MCF 10A (cell line): ENCODE measurements at regions not wholly inside any gene's neighbourhood (a gene's known extent, or its start where the extent isn't known, plus 50 kb on each side); places are given as distances from the start of the nearest gene placed in this dataset.

Experiments used
- BruUV-seq: library from RNA; stranded (reverse); fragments of 400-500 nt; replicated peaks from 2 replicates; lab custom pipeline; 2021; lab: Mats Ljungman, UMichigan
- CTCF ChIA-PET: fragments of 300-600 bp; sonication (Branson Sonifier 250); formaldehyde crosslinking; extraction: SDS; loops from one replicate; lab custom pipeline; 2021; ENCODE audit warnings: antibody characterized with exemption, inconsistent platforms; lab: Yijun Ruan, JAX
- POLR2A ChIA-PET: fragments of 300-600, 350-650 bp; sonication (Branson Sonifier 250); formaldehyde crosslinking; extraction: SDS; loops from one replicate; lab custom pipeline; 2020; ENCODE audit warnings: antibody characterized with exemption, inconsistent platforms; lab: Yijun Ruan, JAX
- DNase-seq: peaks from one replicate; pipeline ENCODE4 v3.0.0-alpha.2; 2018; ENCODE audit not compliant: unreplicated experiment
- H3K27ac Mint-ChIP-seq: one replicate; pipeline ENCODE4 v1.8.0; 2022; ENCODE audit warnings: mild to moderate bottlenecking, low read depth, mixed read lengths; ENCODE audit not compliant: unreplicated experiment
- H3K27me3 Mint-ChIP-seq: one replicate; pipeline ENCODE4 v1.8.0; 2022; ENCODE audit warnings: mixed read lengths; ENCODE audit not compliant: insufficient read depth, unreplicated experiment
- H3K36me3 Mint-ChIP-seq: one replicate; pipeline ENCODE4 v1.8.0; 2022; ENCODE audit warnings: mild to moderate bottlenecking, moderate library complexity, mixed read lengths; ENCODE audit not compliant: insufficient read depth, unreplicated experiment
- H3K4me1 Mint-ChIP-seq: one replicate; pipeline ENCODE4 v1.8.0; 2022; ENCODE audit warnings: mixed read lengths; ENCODE audit not compliant: insufficient read depth, unreplicated experiment
- H3K4me3 Mint-ChIP-seq: one replicate; pipeline ENCODE4 v1.8.0; 2022; ENCODE audit warnings: mild to moderate bottlenecking, moderate library complexity, mixed read lengths; ENCODE audit not compliant: unreplicated experiment
- H3K9me3 Mint-ChIP-seq: one replicate; pipeline ENCODE4 v1.8.0; 2022; ENCODE audit warnings: mixed read lengths; ENCODE audit not compliant: unreplicated experiment
- intact Hi-C: fragments of 100-400 bp; cut with micrococcal nuclease; formaldehyde crosslinking; loops from 2 replicates; pipeline ENCODE4 v1.14.1; 2022
- TF ChIP-seq, protein P1 (sequence below): fragments of 200-600 bp; IDR thresholded peaks from one replicate; pipeline ENCODE4 v1.8.0; 2022; ENCODE audit warnings: antibody characterized with exemption, mild to moderate bottlenecking; ENCODE audit not compliant: unreplicated experiment

DNA sequence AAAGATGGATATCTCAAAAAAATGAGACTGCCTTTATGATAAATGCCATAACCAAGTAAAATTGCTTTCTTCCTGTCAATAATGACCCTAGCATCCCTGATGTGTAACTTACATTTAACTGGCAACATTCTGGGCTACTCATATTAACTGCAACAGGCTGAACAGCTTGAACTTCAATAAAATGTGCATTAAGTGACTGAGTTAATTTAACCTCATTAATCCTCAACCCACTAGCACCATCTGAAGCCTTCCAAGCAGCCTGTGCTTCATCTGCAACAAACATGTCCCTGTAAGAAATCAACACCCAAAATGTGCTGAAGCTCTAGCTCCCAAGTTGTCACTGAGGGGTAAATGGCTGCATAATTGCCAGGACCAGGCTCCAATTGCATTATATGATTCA, 296.2 kb upstream of the ZC3H15 start:
- H3K27me3 Mint-ChIP-seq, result no peaks in the 10 kb centered on the region
- H3K36me3 Mint-ChIP-seq, result no peaks in the 10 kb centered on the region
- H3K27ac Mint-ChIP-seq, result no peak overlapping the region
- BruUV-seq, result no TSS peak
- TF ChIP-seq, protein P1, sequence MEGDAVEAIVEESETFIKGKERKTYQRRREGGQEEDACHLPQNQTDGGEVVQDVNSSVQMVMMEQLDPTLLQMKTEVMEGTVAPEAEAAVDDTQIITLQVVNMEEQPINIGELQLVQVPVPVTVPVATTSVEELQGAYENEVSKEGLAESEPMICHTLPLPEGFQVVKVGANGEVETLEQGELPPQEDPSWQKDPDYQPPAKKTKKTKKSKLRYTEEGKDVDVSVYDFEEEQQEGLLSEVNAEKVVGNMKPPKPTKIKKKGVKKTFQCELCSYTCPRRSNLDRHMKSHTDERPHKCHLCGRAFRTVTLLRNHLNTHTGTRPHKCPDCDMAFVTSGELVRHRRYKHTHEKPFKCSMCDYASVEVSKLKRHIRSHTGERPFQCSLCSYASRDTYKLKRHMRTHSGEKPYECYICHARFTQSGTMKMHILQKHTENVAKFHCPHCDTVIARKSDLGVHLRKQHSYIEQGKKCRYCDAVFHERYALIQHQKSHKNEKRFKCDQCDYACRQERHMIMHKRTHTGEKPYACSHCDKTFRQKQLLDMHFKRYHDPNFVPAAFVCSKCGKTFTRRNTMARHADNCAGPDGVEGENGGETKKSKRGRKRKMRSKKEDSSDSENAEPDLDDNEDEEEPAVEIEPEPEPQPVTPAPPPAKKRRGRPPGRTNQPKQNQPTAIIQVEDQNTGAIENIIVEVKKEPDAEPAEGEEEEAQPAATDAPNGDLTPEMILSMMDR, result no peak
- no peaks in the 10 kb centered on the region for H3K9me3 Mint-ChIP-seq
- ChIA-PET POLR2A (no interaction called here), CTCF (no interaction called here)
- DNase-seq, result no peak
- no peaks in the 10 kb centered on the region for H3K4me1 Mint-ChIP-seq
- intact Hi-C loops, result no loop called here
- no peak overlapping the region for H3K4me3 Mint-ChIP-seq

DNA sequence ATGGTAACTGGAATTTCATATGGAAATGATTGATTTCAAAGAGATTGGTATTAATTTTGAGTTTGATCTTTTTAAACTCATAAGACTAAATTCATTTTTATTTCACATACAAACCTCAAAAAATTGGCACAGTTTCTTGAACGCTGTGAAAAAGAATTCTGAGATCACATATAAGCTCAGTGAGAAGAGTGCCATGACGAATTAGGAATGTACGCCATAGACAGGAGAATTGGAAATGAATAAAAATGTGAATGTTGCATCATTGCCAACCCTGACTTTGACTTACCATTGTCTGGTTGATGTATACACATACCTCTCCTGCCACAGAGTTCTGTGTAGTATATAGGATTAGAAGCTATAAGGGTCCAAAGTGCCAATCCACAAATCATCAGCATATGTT, 290.4 kb upstream of the ZC3H15 start:
- POLR2A ChIA-PET, result no interaction called here
- Mint-ChIP-seq H3K27ac (no peak overlapping the region), H3K27me3 (no peaks in the 10 kb centered on the region), H3K4me1 (no peaks in the 10 kb centered on the region), H3K36me3 (no peaks in the 10 kb centered on the region), H3K9me3 (no peaks in the 10 kb centered on the region), H3K4me3 (no peak overlapping the region)
- TF ChIP-seq, protein P1, result no peak
- CTCF ChIA-PET, result interaction anchor here (0.9 kb wide), 1 partner anchor 13 kb away, joined by 3 read pairs; no protein-coding TSS in a partner anchor
- no TSS peak for BruUV-seq
- intact Hi-C loops, result no loop called here
- no peak for DNase-seq

DNA sequence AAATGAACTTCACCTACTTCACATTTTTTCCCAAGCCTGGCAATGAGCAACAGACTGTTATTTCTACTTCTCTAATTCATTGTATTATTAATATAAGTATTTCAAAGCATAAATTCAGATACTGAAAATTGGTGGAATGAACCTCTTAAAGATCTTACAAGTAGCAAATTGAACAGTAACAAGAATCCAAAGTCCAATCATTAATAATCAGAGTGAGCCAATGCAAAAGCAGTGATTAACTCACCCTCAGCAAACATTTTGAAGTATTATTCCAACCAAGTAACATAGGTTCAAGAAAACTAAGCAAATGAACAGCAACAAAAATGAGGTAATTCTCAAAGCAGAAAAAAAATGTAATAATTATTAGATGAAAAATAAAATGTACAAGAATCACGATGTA, 288.1 kb upstream of the ZC3H15 start:
- Mint-ChIP-seq H3K36me3 (no peaks in the 10 kb centered on the region), H3K27ac (no peak overlapping the region), H3K4me1 (no peaks in the 10 kb centered on the region), H3K9me3 (no peaks in the 10 kb centered on the region), H3K27me3 (no peaks in the 10 kb centered on the region), H3K4me3 (no peak overlapping the region)
- BruUV-seq, result no TSS peak
- DNase-seq, result no peak
- intact Hi-C loops, result no loop called here
- ChIA-PET POLR2A (no interaction called here), CTCF (no interaction called here)
- TF ChIP-seq, protein P1, result no peak

DNA sequence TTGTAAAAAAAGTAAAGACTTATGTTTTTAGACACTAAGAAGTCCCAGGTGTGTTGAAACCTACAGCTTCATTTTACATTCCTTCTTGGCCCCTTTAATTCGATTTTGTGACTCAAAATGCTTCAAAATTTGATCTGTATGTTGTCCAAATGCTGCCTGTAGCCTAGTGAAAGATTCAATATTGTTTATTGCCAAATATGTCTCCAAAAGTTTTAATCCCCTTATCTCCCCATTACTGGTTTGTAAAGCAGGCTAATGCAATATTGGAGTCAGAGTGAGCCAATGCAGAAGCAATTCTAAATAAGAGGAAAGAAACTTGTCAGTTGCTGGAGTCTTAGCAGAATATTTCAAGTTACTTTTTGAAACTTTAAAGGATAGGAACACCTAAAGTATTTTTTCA, 287.0 kb upstream of the ZC3H15 start:
- Mint-ChIP-seq H3K36me3 (no peaks in the 10 kb centered on the region), H3K9me3 (no peaks in the 10 kb centered on the region), H3K27me3 (no peaks in the 10 kb centered on the region), H3K27ac (no peak overlapping the region), H3K4me1 (no peaks in the 10 kb centered on the region), H3K4me3 (no peak overlapping the region)
- DNase-seq, result no peak
- BruUV-seq, result no TSS peak
- ChIA-PET POLR2A (interaction anchor here (0.7 kb wide), 1 partner anchor 31 kb away, joined by 3 read pairs; no protein-coding TSS in a partner anchor), CTCF (interaction anchor here (0.7 kb wide), 1 partner anchor 12 kb away, joined by 4 read pairs; no protein-coding TSS in a partner anchor)
- intact Hi-C loops, result no loop called here
- TF ChIP-seq, protein P1, result no peak
